ENCODE measurements at regions not wholly inside any gene's neighbourhood (a gene's known extent, or its start where the extent isn't known, plus 50 kb on each side); places are given as distances from the start of the nearest gene placed in this dataset.

DNA sequence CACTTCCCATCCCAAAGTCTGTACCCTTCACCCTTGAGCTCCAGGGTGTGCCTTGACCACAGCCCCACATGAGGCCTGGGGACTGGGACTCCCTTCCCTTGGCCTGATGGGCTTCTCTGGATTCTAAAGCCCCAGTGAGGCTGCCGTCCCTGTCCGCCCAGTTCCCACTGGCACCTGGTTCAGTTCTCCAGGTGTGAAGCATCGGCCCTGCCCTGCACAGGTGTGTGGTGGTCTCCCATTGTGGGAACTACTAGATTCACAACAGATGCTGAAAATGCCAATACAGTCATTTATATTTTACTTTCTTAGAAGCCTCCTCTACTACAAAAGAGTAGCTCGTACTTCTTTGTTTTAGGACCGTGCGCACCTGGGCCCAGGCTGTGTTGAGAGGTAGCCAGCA lies 72.8 kb downstream of the TTLL2 start:
- no peak for TF ChIP-seq EP300 (IDR thresholded peaks at IDR 0.05; ENCODE audit: low read depth)
- TF ChIP-seq, protein P1, sequence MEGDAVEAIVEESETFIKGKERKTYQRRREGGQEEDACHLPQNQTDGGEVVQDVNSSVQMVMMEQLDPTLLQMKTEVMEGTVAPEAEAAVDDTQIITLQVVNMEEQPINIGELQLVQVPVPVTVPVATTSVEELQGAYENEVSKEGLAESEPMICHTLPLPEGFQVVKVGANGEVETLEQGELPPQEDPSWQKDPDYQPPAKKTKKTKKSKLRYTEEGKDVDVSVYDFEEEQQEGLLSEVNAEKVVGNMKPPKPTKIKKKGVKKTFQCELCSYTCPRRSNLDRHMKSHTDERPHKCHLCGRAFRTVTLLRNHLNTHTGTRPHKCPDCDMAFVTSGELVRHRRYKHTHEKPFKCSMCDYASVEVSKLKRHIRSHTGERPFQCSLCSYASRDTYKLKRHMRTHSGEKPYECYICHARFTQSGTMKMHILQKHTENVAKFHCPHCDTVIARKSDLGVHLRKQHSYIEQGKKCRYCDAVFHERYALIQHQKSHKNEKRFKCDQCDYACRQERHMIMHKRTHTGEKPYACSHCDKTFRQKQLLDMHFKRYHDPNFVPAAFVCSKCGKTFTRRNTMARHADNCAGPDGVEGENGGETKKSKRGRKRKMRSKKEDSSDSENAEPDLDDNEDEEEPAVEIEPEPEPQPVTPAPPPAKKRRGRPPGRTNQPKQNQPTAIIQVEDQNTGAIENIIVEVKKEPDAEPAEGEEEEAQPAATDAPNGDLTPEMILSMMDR (IDR thresholded peaks at IDR 0.05) = no peak
